Smooth muscle cell (in vitro differentiated cells): ENCODE measurements at regions not wholly inside any gene's neighbourhood (a gene's known extent, or its start where the extent isn't known, plus 50 kb on each side); places are given as distances from the start of the nearest gene placed in this dataset.

ENCODE experiments used
- DNase-seq: peaks from one replicate; lab custom pipeline; 2025; ENCODE audit not compliant: unreplicated experiment; lab: John Stamatoyannopoulos, UW
- H2AFZ ChIP-seq: fragments of 200-600 bp; sonication (generic); 2 replicates; pipeline ENCODE4 v1.6.0; 2016; ENCODE audit warnings: antibody characterized with exemption, low read depth, mild to moderate bottlenecking
- H3F3A ChIP-seq: fragments of 200-600 bp; sonication (generic); 2 replicates; pipeline ENCODE4 v1.6.0; 2017; ENCODE audit warnings: antibody characterized with exemption, low read depth
- H3K27ac ChIP-seq: fragments of 200-600 bp; sonication (generic); 2 replicates; pipeline ENCODE4 v1.5.1; 2016; ENCODE audit warnings: low read depth, mild to moderate bottlenecking
- H3K27me3 ChIP-seq: fragments of 200-600 bp; sonication (generic); 2 replicates; pipeline ENCODE4 v1.6.1; 2016; ENCODE audit warnings: low read depth, mild to moderate bottlenecking
- H3K36me3 ChIP-seq: fragments of 200-600 bp; sonication (generic); 2 replicates; pipeline ENCODE4 v1.5.1; 2016; ENCODE audit warnings: low read depth
- H3K4me1 ChIP-seq: fragments of 200-600 bp; sonication (generic); 2 replicates; pipeline ENCODE4 v1.5.1; 2016; ENCODE audit warnings: low read depth
- H3K4me2 ChIP-seq: fragments of 200-600 bp; sonication (generic); 2 replicates; pipeline ENCODE4 v1.6.0; 2016; ENCODE audit warnings: mild to moderate bottlenecking
- H3K4me3 ChIP-seq: fragments of 200-600 bp; sonication (generic); 2 replicates; pipeline ENCODE4 v1.5.1; 2016; ENCODE audit warnings: mild to moderate bottlenecking
- H3K79me2 ChIP-seq: fragments of 200-600 bp; sonication (generic); 2 replicates; pipeline ENCODE4 v1.6.0; 2016; ENCODE audit warnings: low read depth, mild to moderate bottlenecking
- H3K9ac ChIP-seq: fragments of 200-600 bp; sonication (generic); 2 replicates; pipeline ENCODE4 v1.6.0; 2016; ENCODE audit warnings: low read depth
- H3K9me3 ChIP-seq: fragments of 200-600 bp; sonication (generic); replicated peaks from 2 replicates; pipeline ENCODE4 v1.5.1; 2016; ENCODE audit warnings: low read depth
- H4K20me1 ChIP-seq: fragments of 200-600 bp; sonication (generic); 2 replicates; pipeline ENCODE4 v1.6.0; 2016; ENCODE audit warnings: low read depth
- WGBS: methylation state at CpG from one replicate; pipeline ENCODE4 v1.1.7; 2016; ENCODE audit warnings: low lambda C conversion rate; 5-methylcytosine and 5-hydroxymethylcytosine counted together
- TF ChIP-seq, protein P1 (sequence below): fragments of 200-600 bp; sonication (generic); IDR thresholded peaks from 2 replicates; pipeline ENCODE4 v1.5.1; 2017; ENCODE audit warnings: borderline replicate concordance, mild to moderate bottlenecking, antibody characterized with exemption; ENCODE audit not compliant: insufficient read depth, poor library complexity, severe bottlenecking

- Histone ChIP-seq H3K27ac (no peak overlapping the region), H3K36me3 (no peaks in the 10 kb centered on the region), H3K79me2 (no peaks in the 10 kb centered on the region), H3K4me3 (no peak overlapping the region), H3K9ac (no peak overlapping the region), H2AFZ (no peak overlapping the region), H3K4me1 (no peaks in the 10 kb centered on the region), H4K20me1 (no peaks in the 10 kb centered on the region), H3K27me3 (no peaks in the 10 kb centered on the region), H3K4me2 (no peak overlapping the region), H3F3A (no peaks in the 10 kb centered on the region), H3K9me3 (no peaks in the 10 kb centered on the region)
- DNase-seq: no peak
- 93% methylated on average over 7 of the region's 7 CpGs for WGBS
- TF ChIP-seq, protein P1, sequence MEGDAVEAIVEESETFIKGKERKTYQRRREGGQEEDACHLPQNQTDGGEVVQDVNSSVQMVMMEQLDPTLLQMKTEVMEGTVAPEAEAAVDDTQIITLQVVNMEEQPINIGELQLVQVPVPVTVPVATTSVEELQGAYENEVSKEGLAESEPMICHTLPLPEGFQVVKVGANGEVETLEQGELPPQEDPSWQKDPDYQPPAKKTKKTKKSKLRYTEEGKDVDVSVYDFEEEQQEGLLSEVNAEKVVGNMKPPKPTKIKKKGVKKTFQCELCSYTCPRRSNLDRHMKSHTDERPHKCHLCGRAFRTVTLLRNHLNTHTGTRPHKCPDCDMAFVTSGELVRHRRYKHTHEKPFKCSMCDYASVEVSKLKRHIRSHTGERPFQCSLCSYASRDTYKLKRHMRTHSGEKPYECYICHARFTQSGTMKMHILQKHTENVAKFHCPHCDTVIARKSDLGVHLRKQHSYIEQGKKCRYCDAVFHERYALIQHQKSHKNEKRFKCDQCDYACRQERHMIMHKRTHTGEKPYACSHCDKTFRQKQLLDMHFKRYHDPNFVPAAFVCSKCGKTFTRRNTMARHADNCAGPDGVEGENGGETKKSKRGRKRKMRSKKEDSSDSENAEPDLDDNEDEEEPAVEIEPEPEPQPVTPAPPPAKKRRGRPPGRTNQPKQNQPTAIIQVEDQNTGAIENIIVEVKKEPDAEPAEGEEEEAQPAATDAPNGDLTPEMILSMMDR: no peak
These were observed 57.6 kb upstream of the SERTAD2 start for GRCh38 chr2:64711252-64711800.

GRCh38 chr2:64713686-64714085, 60.0 kb upstream of the SERTAD2 start:
- no peaks in the 10 kb centered on the region for H3K79me2 ChIP-seq

GRCh38 chr2:64716569-64716968, 62.9 kb upstream of the SERTAD2 start:
- Histone ChIP-seq H2AFZ (no peak overlapping the region), H3K27ac (no peak overlapping the region), H3K36me3 (no peaks in the 10 kb centered on the region), H3K27me3 (no peaks in the 10 kb centered on the region), H3K79me2 (no peaks in the 10 kb centered on the region), H3K4me3 (no peak overlapping the region), H4K20me1 (no peaks in the 10 kb centered on the region), H3K4me1 (no peaks in the 10 kb centered on the region), H3K4me2 (no peak overlapping the region), H3K9me3 (no peaks in the 10 kb centered on the region), H3F3A (no peaks in the 10 kb centered on the region), H3K9ac (no peak overlapping the region)
- TF ChIP-seq, protein P1: no peak
- no peak for DNase-seq
- WGBS: 95% methylated on average over 7 of the region's 7 CpGs

More at GRCh38 chr2:64713686-64714085, 60.0 kb upstream of the SERTAD2 start:
- H4K20me1 ChIP-seq: no peaks in the 10 kb centered on the region
- no peaks in the 10 kb centered on the region for H3F3A ChIP-seq
- no peak overlapping the region for H3K4me3 ChIP-seq
- TF ChIP-seq, protein P1: no peak
- WGBS: 90% methylated on average over 2 of the region's 2 CpGs
- no peak overlapping the region for H2AFZ ChIP-seq
- no peaks in the 10 kb centered on the region for H3K9me3 ChIP-seq
- no peak for DNase-seq
- no peak overlapping the region for H3K27ac ChIP-seq
- no peaks in the 10 kb centered on the region for H3K27me3 ChIP-seq
- H3K36me3 ChIP-seq: no peaks in the 10 kb centered on the region
- no peak overlapping the region for H3K4me2 ChIP-seq
- H3K4me1 ChIP-seq: no peaks in the 10 kb centered on the region
- H3K9ac ChIP-seq: no peak overlapping the region

- Histone ChIP-seq H3K4me1 (no peaks in the 10 kb centered on the region), H4K20me1 (no peaks in the 10 kb centered on the region), H3F3A (no peaks in the 10 kb centered on the region), H3K36me3 (no peaks in the 10 kb centered on the region), H3K4me3 (no peak overlapping the region), H3K9me3 (no peaks in the 10 kb centered on the region), H3K27me3 (no peaks in the 10 kb centered on the region), H3K9ac (no peak overlapping the region), H2AFZ (no peak overlapping the region), H3K27ac (no peak overlapping the region), H3K4me2 (no peak overlapping the region), H3K79me2 (no peaks in the 10 kb centered on the region)
- 94% methylated on average over 4 of the region's 4 CpGs for WGBS
- no peak for DNase-seq
- TF ChIP-seq, protein P1: no peak
These were observed 64.7 kb upstream of the SERTAD2 start for GRCh38 chr2:64718250-64718885.
